ENCODE measurements at regions not wholly inside any gene's neighbourhood (a gene's known extent, or its start where the extent isn't known, plus 50 kb on each side); places are given as distances from the start of the nearest gene placed in this dataset.

- no peak for DNase-seq
Measured at GRCh38 chr12:87782838-87783237, 246.4 kb downstream of the C12orf50 start.

GRCh38 chr12:87779858-87780498 is 249.2 kb downstream of the C12orf50 start:
- no peak for DNase-seq

GRCh38 chr12:87779016-87779415 is 250.2 kb downstream of the C12orf50 start:
- no peak for DNase-seq

GRCh38 chr12:87778065-87778464 is 251.1 kb downstream of the C12orf50 start:
- no peak for DNase-seq

- DNase-seq, result no peak
Measured at GRCh38 chr12:87775784-87776183, 253.4 kb downstream of the C12orf50 start.

GRCh38 chr12:87775051-87775450 is 254.2 kb downstream of the C12orf50 start:
- no peak for DNase-seq

GRCh38 chr12:87772401-87772800 is 256.8 kb downstream of the C12orf50 start:
- DNase-seq, result no peak

- no peak for DNase-seq
Measured at GRCh38 chr12:87768501-87769287, 260.5 kb downstream of the C12orf50 start.

GRCh38 chr12:87766044-87766443 is 263.2 kb downstream of the C12orf50 start:
- DNase-seq, result no peak

GRCh38 chr12:87760943-87761342 is 268.3 kb downstream of the C12orf50 start:
- no peak for DNase-seq

- DNase-seq, result no peak
Measured at GRCh38 chr12:87758271-87758670, 270.9 kb downstream of the C12orf50 start.

GRCh38 chr12:87756721-87757120 is 272.5 kb downstream of the C12orf50 start:
- DNase-seq, result no peak

GRCh38 chr12:87756111-87756510 is 273.1 kb downstream of the C12orf50 start:
- no peak for DNase-seq

- DNase-seq, result no peak
Measured at GRCh38 chr12:87728931-87729593, 300.1 kb downstream of the C12orf50 start.

- DNase-seq, result no peak
Measured at GRCh38 chr12:87720967-87721366, 308.2 kb downstream of the C12orf50 start.

- DNase-seq, result no peak
Measured at GRCh38 chr12:87704374-87704773, 324.8 kb downstream of the C12orf50 start.

- no peak for DNase-seq
Measured at GRCh38 chr12:87690236-87690810, 338.9 kb downstream of the C12orf50 start.

GRCh38 chr12:87689196-87689595 is 340.0 kb downstream of the C12orf50 start:
- no peak for DNase-seq

GRCh38 chr12:87687362-87687761 is 341.8 kb downstream of the C12orf50 start:
- DNase-seq, result no peak

GRCh38 chr12:87685696-87686095 is 343.5 kb downstream of the C12orf50 start:
- DNase-seq, result no peak

GRCh38 chr12:87679251-87679650 is 349.9 kb downstream of the C12orf50 start:
- no peak for DNase-seq

- DNase-seq, result no peak
Measured at GRCh38 chr12:87678453-87678852, 350.7 kb downstream of the C12orf50 start.

GRCh38 chr12:87676731-87677130 is 352.5 kb downstream of the C12orf50 start:
- no peak for DNase-seq

GRCh38 chr12:87671757-87672156 is 357.4 kb downstream of the C12orf50 start:
- DNase-seq, result no peak

All from right forelimb (tissue), 1 donor.